HepG2 (cell line): ENCODE measurements at regions not wholly inside any gene's neighbourhood (a gene's known extent, or its start where the extent isn't known, plus 50 kb on each side); places are given as distances from the start of the nearest gene placed in this dataset.

Experiments
- ATAC-seq: fragments of 200-7000 bp; cut with Tn5 transposase; 3 replicates; pipeline ENCODE4 v1.9.1; 2020; ENCODE audit warnings: mild to moderate bottlenecking, moderate library complexity
- BruUV-seq: library from RNA; stranded (reverse); fragments of 400-500 nt; replicated peaks from 2 replicates; lab custom pipeline; 2021; lab: Mats Ljungman, UMichigan
- CTCF ChIA-PET: fragments of 300-600 bp; formaldehyde crosslinking; extraction: SDS; loops from one replicate; lab custom pipeline; 2021; ENCODE audit warnings: low total read pairs, inconsistent platforms, low intra/inter-chr PET ratio; lab: Yijun Ruan, JAX
- POLR2A ChIA-PET: fragments of 350-600 bp; sonication (Branson Sonifier 250); formaldehyde crosslinking; loops from one replicate; lab custom pipeline; 2020; ENCODE audit warnings: antibody characterized with exemption, inconsistent platforms; lab: Yijun Ruan, JAX
- DNase-seq: peaks from one replicate; pipeline ENCODE4 v3.0.0-alpha.2; 2015; ENCODE audit warnings: low spot score
- FAIRE-seq: peaks from 3 replicates; lab custom pipeline; 2011; peaks lifted over from hg19 to GRCh38; lab: Jason Lieb, UNC
- H2AFZ ChIP-seq: one replicate; pipeline ENCODE4 v1.6.1; 2011; ENCODE audit warnings: low read length, inconsistent platforms
- H3K27ac ChIP-seq: fragments of 300-600 bp; 3 replicates; pipeline ENCODE4 v1.8.0; 2011; ENCODE audit warnings: mixed run types, mild to moderate bottlenecking, mixed read lengths, low read length, inconsistent platforms; ENCODE audit not compliant: insufficient read depth; ENCODE audit errors: extremely low read length
- H3K27me3 ChIP-seq, 2 experiments: fragments of 200-600 bp in 1 of 2; 2 replicates in 1 of 2; 3 replicates in 1 of 2; pipeline versions ENCODE4 v1.6.0 to v1.8.0; 2011; ENCODE audit warnings: low read length in 2 of 2, mild to moderate bottlenecking in 2 of 2, moderate library complexity in 2 of 2, inconsistent platforms in 1 of 2; ENCODE audit not compliant: insufficient read depth in 2 of 2, control insufficient read depth in 1 of 2
- H3K36me3 ChIP-seq, 2 experiments: fragments of 200-600 bp in 1 of 2; replicated peaks in 1 of 2; 2 replicates in 1 of 2; 3 replicates in 1 of 2; pipeline versions ENCODE4 v1.5.1 to v1.8.0; 2011; ENCODE audit warnings: low read length in 2 of 2, inconsistent platforms in 1 of 2; ENCODE audit not compliant: insufficient read depth in 2 of 2, control insufficient read depth in 1 of 2
- H3K4me1 ChIP-seq: 2 replicates; pipeline ENCODE4 v1.5.1; 2012; ENCODE audit warnings: low read length, inconsistent platforms; ENCODE audit not compliant: insufficient read depth
- H3K4me2 ChIP-seq: 2 replicates; pipeline ENCODE4 v1.6.0; 2011; ENCODE audit warnings: low read depth, low read length, inconsistent platforms
- H3K4me3 ChIP-seq, 3 experiments: fragments of 200-600 bp in 1 of 3; sonication (generic), shearing (Covaris generic) in 1 of 3; replicated peaks in 1 of 3; 2 replicates each; pipeline ENCODE4 v1.5.1; 2011 to 2016; ENCODE audit warnings: low read length in 3 of 3, inconsistent platforms in 2 of 3, low read depth in 2 of 3, mild to moderate bottlenecking in 2 of 3, control low read depth in 1 of 3, mixed read lengths in 1 of 3; ENCODE audit not compliant: insufficient read depth in 1 of 3
- H3K79me2 ChIP-seq: one replicate; pipeline ENCODE4 v1.6.1; 2011; ENCODE audit warnings: low read length, inconsistent platforms; ENCODE audit not compliant: insufficient read depth
- H3K9ac ChIP-seq: 2 replicates; pipeline ENCODE4 v1.6.0; 2011; ENCODE audit warnings: mild to moderate bottlenecking, low read depth, low read length, inconsistent platforms; ENCODE audit not compliant: insufficient read depth
- H3K9me3 ChIP-seq: 2 replicates; pipeline ENCODE4 v1.5.1; 2012; ENCODE audit warnings: mild to moderate bottlenecking, low read length
- H4K20me1 ChIP-seq: 2 replicates; pipeline ENCODE4 v1.6.0; 2011; ENCODE audit warnings: inconsistent platforms, mild to moderate bottlenecking, low read length, moderate library complexity; ENCODE audit not compliant: insufficient read depth
- ARHGAP35 ChIP-seq: sonication (generic); formaldehyde crosslinking; IDR thresholded peaks from 2 replicates; pipeline ENCODE4 v1.9.0; 2022; ENCODE audit warnings: mild to moderate bottlenecking, inconsistent platforms, moderate library complexity, missing genetic modification reagents, borderline replicate concordance
- ELF1 ChIP-seq: sonication (generic); formaldehyde crosslinking; IDR thresholded peaks from 2 replicates; pipeline ENCODE4 v1.4.0; 2020; ENCODE audit warnings: missing genetic modification reagents
- MIER3 ChIP-seq: IDR thresholded peaks from 2 replicates; pipeline ENCODE4 v1.6.1; 2016; ENCODE audit warnings: missing compliant biosample characterization, borderline replicate concordance
- NCOA2 ChIP-seq: sonication (generic); formaldehyde crosslinking; IDR thresholded peaks from 2 replicates; pipeline ENCODE4 v1.8.0; 2022; ENCODE audit warnings: inconsistent platforms
- ZHX1 ChIP-seq: sonication (generic); formaldehyde crosslinking; IDR thresholded peaks from 2 replicates; pipeline ENCODE4 v1.8.1; 2022; ENCODE audit warnings: low read depth, mild to moderate bottlenecking, missing genetic modification reagents
- ZNF274 ChIP-seq: sonication (generic); formaldehyde crosslinking; IDR thresholded peaks from 2 replicates; pipeline ENCODE4 v1.5.1; 2020; ENCODE audit warnings: mild to moderate bottlenecking, missing genetic modification reagents
- ZNF510 ChIP-seq: sonication (generic); formaldehyde crosslinking; IDR thresholded peaks from 2 replicates; pipeline ENCODE4 v1.4.0; 2020; ENCODE audit warnings: low read depth, mild to moderate bottlenecking, missing genetic modification reagents
- ZNF512B ChIP-seq: sonication (generic); formaldehyde crosslinking; IDR thresholded peaks from 2 replicates; pipeline ENCODE4 v1.5.1; 2020; ENCODE audit warnings: missing genetic modification reagents, mild to moderate bottlenecking, borderline replicate concordance
- ZNF816 ChIP-seq: sonication (generic); formaldehyde crosslinking; IDR thresholded peaks from 2 replicates; pipeline ENCODE4 v1.8.0; 2022; ENCODE audit warnings: missing genetic modification reagents, mild to moderate bottlenecking, borderline replicate concordance
- WGBS: methylation state at CpG from one replicate; pipeline ENCODE4 v1.1.6; 2017; ENCODE audit warnings: low lambda C conversion rate; 5-methylcytosine and 5-hydroxymethylcytosine counted together
- in situ Hi-C: cut with HindIII; loops from 2 replicates; pipeline ENCODE4 v1.10.0; 2017; ENCODE audit warnings: low pct_unique_long_range_greater_than_20kb; ENCODE audit not compliant: extremely low pct_ligation_motif_present
- intact Hi-C: fragments of 100-400 bp; cut with micrococcal nuclease; formaldehyde crosslinking; loops from one replicate; pipeline ENCODE4 v1.10.0; 2022; ENCODE audit not compliant: unreplicated experiment

GRCh38 chr3:104992676-104993075 lies 374.0 kb upstream of the ALCAM start:
- FAIRE-seq: no peak
- BruUV-seq: no TSS peak
- in situ Hi-C loops: no loop called here

More at GRCh38 chr3:104992676-104993075, 374.0 kb upstream of the ALCAM start:
- 35% methylated on average over 3 of the region's 3 CpGs for WGBS
- CTCF ChIA-PET: no interaction called here
- POLR2A ChIA-PET: no interaction called here
- no peaks in the 10 kb centered on the region for H3K4me1 ChIP-seq
- H3K27me3 ChIP-seq: no peaks in the 10 kb centered on the region
- TF ChIP-seq NCOA2 (CRISPR knock-in tag) (no peak), ZNF510 (CRISPR knock-in tag) (no peak), ZNF816 (CRISPR knock-in tag) (no peak), ELF1 (CRISPR knock-in tag) (no peak), ZNF512B (CRISPR knock-in tag) (no peak), ZNF274 (no peak), MIER3 (CRISPR knock-in tag) (no peak), ZHX1 (no peak), ARHGAP35 (no peak)
- TF ChIP-seq, all 625 proteins: peak for 0
- no peak for ATAC-seq
- Histone ChIP-seq H3K4me2 (no peak overlapping the region), H3K27ac (no peak overlapping the region), H3K36me3 (no peaks in the 10 kb centered on the region), H4K20me1 (no peaks in the 10 kb centered on the region), H3K9ac (no peak overlapping the region), H3K9me3 (no peaks in the 10 kb centered on the region), H3K4me3 (no peak overlapping the region), H2AFZ (no peak overlapping the region), H3K79me2 (no peaks in the 10 kb centered on the region)
- no peak for DNase-seq
- intact Hi-C loops: no loop called here
